Endodermal cell (in vitro differentiated cells): ENCODE measurements at regions not wholly inside any gene's neighbourhood (a gene's known extent, or its start where the extent isn't known, plus 50 kb on each side); places are given as distances from the start of the nearest gene placed in this dataset.
A peak's percentile ranks its signal among the peaks of the same experiment; 100 is the strongest.

Experiments used
- DNase-seq: peaks from one replicate; pipeline ENCODE4 v3.0.0-alpha.2; 2017
- H3K27ac ChIP-seq: 2 replicates; pipeline ENCODE4 v1.5.1; 2013; ENCODE audit warnings: mild to moderate bottlenecking, low read depth, low read length, moderate library complexity
- H3K27me3 ChIP-seq: 2 replicates; pipeline ENCODE4 v1.6.1; 2013; ENCODE audit warnings: mild to moderate bottlenecking, low read length, moderate library complexity; ENCODE audit not compliant: insufficient read depth, control insufficient read depth, poor library complexity, severe bottlenecking
- H3K36me3 ChIP-seq: 2 replicates; pipeline ENCODE4 v1.7.0; 2013; ENCODE audit warnings: mild to moderate bottlenecking, low read length, moderate library complexity; ENCODE audit not compliant: control insufficient read depth, insufficient read depth
- H3K4me1 ChIP-seq: one replicate; pipeline ENCODE4 v1.7.0; 2013; ENCODE audit warnings: low read length; ENCODE audit not compliant: control insufficient read depth, insufficient read depth
- H3K4me3 ChIP-seq: 2 replicates; pipeline ENCODE4 v1.5.1; 2013; ENCODE audit warnings: mild to moderate bottlenecking, low read length, moderate library complexity
- H3K9ac ChIP-seq: 2 replicates; pipeline ENCODE4 v1.6.1; 2013; ENCODE audit warnings: mild to moderate bottlenecking, low read length, moderate library complexity; ENCODE audit not compliant: poor library complexity, severe bottlenecking; ENCODE audit errors: extremely low read depth
- H3K9me3 ChIP-seq: 2 replicates; pipeline ENCODE4 v1.6.1; 2013; ENCODE audit warnings: mild to moderate bottlenecking, low read length, moderate library complexity; ENCODE audit not compliant: control insufficient read depth
- H3K27ac Mint-ChIP-seq: 2 replicates; pipeline ENCODE4 v1.8.0; 2020; ENCODE audit warnings: mixed read lengths
- H3K27me3 Mint-ChIP-seq: 2 replicates; pipeline ENCODE4 v1.8.0; 2021; ENCODE audit warnings: mild to moderate bottlenecking, mixed read lengths; ENCODE audit not compliant: insufficient read depth
- H3K36me3 Mint-ChIP-seq: 2 replicates; pipeline ENCODE4 v1.8.0; 2020; ENCODE audit warnings: low read depth, mixed read lengths
- H3K4me1 Mint-ChIP-seq: 2 replicates; pipeline ENCODE4 v1.8.0; 2020; ENCODE audit warnings: mixed read lengths
- H3K4me3 Mint-ChIP-seq: 2 replicates; pipeline ENCODE4 v1.8.0; 2020; ENCODE audit warnings: mild to moderate bottlenecking, moderate library complexity, mixed read lengths
- H3K9me3 Mint-ChIP-seq: 2 replicates; pipeline ENCODE4 v1.8.0; 2020; ENCODE audit warnings: mild to moderate bottlenecking, mixed read lengths
- CTCF ChIP-seq: fragments of 200-600 bp; sonication (generic); conservative IDR thresholded peaks from 2 replicates; pipeline ENCODE4 v1.5.0; 2021; ENCODE audit warnings: antibody characterized with exemption, mild to moderate bottlenecking
- WGBS, 2 experiments: methylation state at CpG; one replicate each; pipeline versions ENCODE4 v1.1.5 to v1.1.7; 2013; ENCODE audit warnings: missing lambda C conversion rate in 2 of 2, mixed read lengths in 1 of 2; ENCODE audit not compliant: insufficient coverage in 1 of 2, insufficient read length in 1 of 2; 5-methylcytosine and 5-hydroxymethylcytosine counted together

- Histone ChIP-seq H3K36me3 (no peaks in the 10 kb centered on the region), H3K4me3 (no peak overlapping the region), H3K27me3 (peaks cover 99% of the 10 kb centered on the region), H3K27ac (no peak overlapping the region), H3K9ac (no peak overlapping the region), H3K9me3 (no peaks in the 10 kb centered on the region), H3K4me1 (no peaks in the 10 kb centered on the region)
- Mint-ChIP-seq H3K9me3 (no peaks in the 10 kb centered on the region), H3K27ac (no peak overlapping the region), H3K27me3 (peaks cover 62% of the 10 kb centered on the region), H3K36me3 (no peaks in the 10 kb centered on the region), H3K4me3 (no peak overlapping the region), H3K4me1 (no peaks in the 10 kb centered on the region)
- TF ChIP-seq CTCF: no peak
- WGBS, 2 experiments: 85% methylated on average over 5 of the region's 5 CpGs; no CpG with 5 or more reads in 1 of the 2 experiments
- peak; percentile 24 for DNase-seq
Measured at GRCh38 chr9:126126807-126127206, 199.8 kb upstream of the MVB12B start.

GRCh38 chr9:126127591-126127990 lies 199.0 kb upstream of the MVB12B start:
- Histone ChIP-seq H3K27me3 (peaks cover 99% of the 10 kb centered on the region), H3K4me1 (no peaks in the 10 kb centered on the region), H3K4me3 (no peak overlapping the region), H3K9ac (no peak overlapping the region), H3K36me3 (no peaks in the 10 kb centered on the region), H3K9me3 (peaks cover 6% of the 10 kb centered on the region), H3K27ac (no peak overlapping the region)
- Mint-ChIP-seq H3K27me3 (peaks cover 60% of the 10 kb centered on the region), H3K27ac (no peak overlapping the region), H3K4me1 (no peaks in the 10 kb centered on the region), H3K9me3 (peaks cover under 1% of the 10 kb centered on the region), H3K4me3 (no peak overlapping the region), H3K36me3 (no peaks in the 10 kb centered on the region)
- TF ChIP-seq CTCF: no peak
- peak; percentile 26 for DNase-seq
- 74 to 93% methylated on average over 3 to 5 of the region's 5 CpGs for WGBS, 2 experiments

GRCh38 chr9:126128494-126129142 lies 198.0 kb upstream of the MVB12B start:
- Histone ChIP-seq H3K36me3 (no peaks in the 10 kb centered on the region), H3K9me3 (peaks cover 12% of the 10 kb centered on the region), H3K9ac (no peak overlapping the region), H3K27me3 (peaks cover 98% of the 10 kb centered on the region), H3K4me1 (no peaks in the 10 kb centered on the region), H3K4me3 (no peak overlapping the region), H3K27ac (no peak overlapping the region)
- Mint-ChIP-seq H3K27me3 (peaks cover 53% of the 10 kb centered on the region), H3K4me3 (no peak overlapping the region), H3K9me3 (peaks cover 8% of the 10 kb centered on the region), H3K36me3 (no peaks in the 10 kb centered on the region), H3K27ac (no peak overlapping the region), H3K4me1 (no peaks in the 10 kb centered on the region)
- no peak for TF ChIP-seq CTCF
- peak; percentile 23 for DNase-seq
- 89 to 92% methylated on average over 11 to 14 of the region's 14 CpGs for WGBS, 2 experiments
